Lower lobe of right lung (tissue), 2 donors: ENCODE measurements at regions not wholly inside any gene's neighbourhood (a gene's known extent, or its start where the extent isn't known, plus 50 kb on each side); places are given as distances from the start of the nearest gene placed in this dataset.

Experiments
- ATAC-seq, 2 donors: fragments of 200-7000 bp; cut with Tn5 transposase; one replicate each; pipeline ENCODE4 v1.9.1; 2020 to 2022; ENCODE audit warnings: mild to moderate bottlenecking in 2 of 2, moderate library complexity in 2 of 2
- DNase-seq: peaks from one replicate; pipeline ENCODE4 v3.0.0-alpha.2; 2020
- H3K27ac ChIP-seq: fragments of 200-600 bp; one replicate; pipeline ENCODE4 v1.8.0; 2022
- H3K27me3 ChIP-seq: fragments of 200-600 bp; one replicate; pipeline ENCODE4 v1.8.0; 2022; ENCODE audit warnings: low read depth
- H3K36me3 ChIP-seq: fragments of 200-600 bp; one replicate; pipeline ENCODE4 v1.8.0; 2022; ENCODE audit warnings: mild to moderate bottlenecking
- H3K4me1 ChIP-seq: fragments of 200-600 bp; one replicate; pipeline ENCODE4 v1.8.0; 2022
- H3K4me3 ChIP-seq: fragments of 200-600 bp; one replicate; pipeline ENCODE4 v1.8.0; 2022; ENCODE audit warnings: mild to moderate bottlenecking
- H3K9me3 ChIP-seq: fragments of 200-600 bp; one replicate; pipeline ENCODE4 v1.8.0; 2022
- intact Hi-C: fragments of 100-400 bp; cut with DNase I; formaldehyde crosslinking; loops from one replicate; pipeline ENCODE4 v1.11.0; 2022
- TF ChIP-seq, protein P1 (sequence below): fragments of 200-600 bp; IDR thresholded peaks from one replicate; pipeline ENCODE4 v1.8.0; 2022; ENCODE audit warnings: antibody characterized with exemption, mild to moderate bottlenecking
- donor health status: DM: no; HTN: yes; CAD: no; lungs with severe emphysema.

DNA sequence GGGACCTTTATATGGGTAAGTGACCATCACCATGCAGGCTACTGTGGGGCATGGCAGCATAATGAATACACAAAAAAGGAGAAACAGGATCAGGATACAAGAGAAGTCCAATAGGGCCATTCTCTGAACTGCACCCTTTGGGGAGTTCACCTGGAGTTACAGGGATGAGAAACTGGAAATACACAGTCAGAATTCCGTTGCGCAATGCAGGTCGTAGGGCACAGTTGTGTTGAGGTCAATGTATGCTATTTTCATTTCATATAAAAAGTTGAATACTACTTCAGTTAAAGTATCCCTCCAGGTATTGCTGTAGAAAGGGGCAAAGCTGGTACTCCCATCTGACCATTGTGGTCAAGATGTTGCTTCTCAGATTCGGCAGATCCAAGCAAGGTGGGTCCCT, 471.4 kb downstream of the DMRT2 start:
- intact Hi-C loops = no loop called here
- H3K4me1 ChIP-seq = no peaks in the 10 kb centered on the region
- ATAC-seq = no peak

GRCh38 chr9:1522219-1522767, 472.1 kb downstream of the DMRT2 start:
- no peak for ATAC-seq
- DNase-seq = no peak
- TF ChIP-seq, protein P1, sequence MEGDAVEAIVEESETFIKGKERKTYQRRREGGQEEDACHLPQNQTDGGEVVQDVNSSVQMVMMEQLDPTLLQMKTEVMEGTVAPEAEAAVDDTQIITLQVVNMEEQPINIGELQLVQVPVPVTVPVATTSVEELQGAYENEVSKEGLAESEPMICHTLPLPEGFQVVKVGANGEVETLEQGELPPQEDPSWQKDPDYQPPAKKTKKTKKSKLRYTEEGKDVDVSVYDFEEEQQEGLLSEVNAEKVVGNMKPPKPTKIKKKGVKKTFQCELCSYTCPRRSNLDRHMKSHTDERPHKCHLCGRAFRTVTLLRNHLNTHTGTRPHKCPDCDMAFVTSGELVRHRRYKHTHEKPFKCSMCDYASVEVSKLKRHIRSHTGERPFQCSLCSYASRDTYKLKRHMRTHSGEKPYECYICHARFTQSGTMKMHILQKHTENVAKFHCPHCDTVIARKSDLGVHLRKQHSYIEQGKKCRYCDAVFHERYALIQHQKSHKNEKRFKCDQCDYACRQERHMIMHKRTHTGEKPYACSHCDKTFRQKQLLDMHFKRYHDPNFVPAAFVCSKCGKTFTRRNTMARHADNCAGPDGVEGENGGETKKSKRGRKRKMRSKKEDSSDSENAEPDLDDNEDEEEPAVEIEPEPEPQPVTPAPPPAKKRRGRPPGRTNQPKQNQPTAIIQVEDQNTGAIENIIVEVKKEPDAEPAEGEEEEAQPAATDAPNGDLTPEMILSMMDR = no peak

More for the DNA sequence above, 471.4 kb downstream of the DMRT2 start:
- TF ChIP-seq, protein P1 = no peak
- H3K9me3 ChIP-seq = no peaks in the 10 kb centered on the region
- H3K27me3 ChIP-seq = no peaks in the 10 kb centered on the region
- H3K27ac ChIP-seq = no peak overlapping the region
- no peak for DNase-seq
- H3K4me3 ChIP-seq = no peak overlapping the region
- H3K36me3 ChIP-seq = no peaks in the 10 kb centered on the region

GRCh38 chr9:1528456-1528855, 478.3 kb downstream of the DMRT2 start:
- Histone ChIP-seq H3K9me3 (no peaks in the 10 kb centered on the region), H3K4me1 (no peaks in the 10 kb centered on the region), H3K36me3 (no peaks in the 10 kb centered on the region), H3K27me3 (no peaks in the 10 kb centered on the region), H3K4me3 (no peak overlapping the region), H3K27ac (no peak overlapping the region)
- ATAC-seq = no peak
- DNase-seq = no peak
- TF ChIP-seq, protein P1 = no peak
- intact Hi-C loops = no loop called here

More at GRCh38 chr9:1522219-1522767, 472.1 kb downstream of the DMRT2 start:
- H3K27me3 ChIP-seq = no peaks in the 10 kb centered on the region
- intact Hi-C loops = no loop called here
- H3K36me3 ChIP-seq = no peaks in the 10 kb centered on the region
- no peaks in the 10 kb centered on the region for H3K9me3 ChIP-seq
- H3K4me1 ChIP-seq = no peaks in the 10 kb centered on the region
- H3K27ac ChIP-seq = no peak overlapping the region
- no peak overlapping the region for H3K4me3 ChIP-seq

DNA sequence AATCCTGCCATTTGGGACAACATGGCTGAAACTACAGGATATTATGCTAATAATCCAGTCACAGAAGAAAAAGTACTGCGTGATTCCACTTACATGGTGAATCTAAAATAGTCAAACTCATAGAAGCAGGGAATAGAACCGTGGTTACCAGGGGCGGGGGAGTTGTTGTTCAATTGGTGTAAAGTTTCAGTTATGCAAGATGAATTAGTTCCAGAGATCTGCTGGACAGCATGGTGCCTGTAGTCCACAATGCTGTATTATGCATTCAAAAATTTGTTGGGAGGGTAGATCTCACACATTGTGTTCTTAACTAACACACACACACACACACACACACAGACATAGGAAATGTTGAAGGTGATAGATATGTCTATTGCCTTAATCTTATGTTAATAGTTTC, 480.5 kb downstream of the DMRT2 start:
- Histone ChIP-seq H3K27me3 (no peaks in the 10 kb centered on the region), H3K9me3 (no peaks in the 10 kb centered on the region), H3K4me1 (no peaks in the 10 kb centered on the region), H3K4me3 (no peak overlapping the region), H3K27ac (no peak overlapping the region), H3K36me3 (no peaks in the 10 kb centered on the region)
- no peak for DNase-seq
- TF ChIP-seq, protein P1 = no peak
- no peak for ATAC-seq
- intact Hi-C loops = no loop called here

DNA sequence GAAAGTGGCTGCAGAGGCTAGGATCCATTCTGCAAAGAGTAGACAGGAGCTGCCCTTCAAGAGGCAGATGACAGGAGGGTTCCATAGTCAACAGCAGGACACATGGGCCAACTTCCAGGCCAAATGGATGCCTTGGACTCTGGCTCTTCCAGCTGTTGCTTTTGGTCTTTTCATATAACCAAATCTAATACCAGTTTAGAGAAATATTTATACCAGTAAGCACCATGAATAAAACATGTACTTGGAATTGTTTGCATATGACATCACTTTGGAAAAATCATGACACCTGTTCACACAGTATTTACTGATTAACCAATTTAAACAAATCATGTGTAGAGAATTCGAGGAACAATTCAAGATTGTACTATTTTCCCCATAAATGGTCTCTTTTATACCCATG, 481.3 kb downstream of the DMRT2 start:
- Histone ChIP-seq H3K9me3 (no peaks in the 10 kb centered on the region), H3K4me1 (no peaks in the 10 kb centered on the region), H3K27me3 (no peaks in the 10 kb centered on the region), H3K4me3 (no peak overlapping the region), H3K36me3 (no peaks in the 10 kb centered on the region), H3K27ac (no peak overlapping the region)
- DNase-seq = no peak
- TF ChIP-seq, protein P1 = no peak
- ATAC-seq = no peak
- intact Hi-C loops = no loop called here
